OCI-LY7 (cell line): ENCODE measurements at regions not wholly inside any gene's neighbourhood (a gene's known extent, or its start where the extent isn't known, plus 50 kb on each side); places are given as distances from the start of the nearest gene placed in this dataset.
"Not testable (repeated sequence)": the region's sequence is repeated elsewhere in the genome, so short reads cannot be mapped to it uniquely, and the experiment has no call there.

ENCODE experiments used
- EZH2phosphoT487 ChIP-seq: fragments of 200-600 bp; sonication (generic); IDR thresholded peaks from 2 replicates; pipeline ENCODE4 v1.6.1; 2018; ENCODE audit warnings: low read depth, borderline replicate concordance, mild to moderate bottlenecking, mixed run types, antibody characterized with exemption, low read length, moderate library complexity, mixed read lengths
- TF ChIP-seq, protein P1 (sequence below): fragments of 200-600 bp; sonication (generic); conservative IDR thresholded peaks from 2 replicates; pipeline ENCODE4 v1.5.1; 2014; ENCODE audit warnings: mild to moderate bottlenecking, antibody characterized with exemption, low read length, moderate library complexity, mixed read lengths

DNA sequence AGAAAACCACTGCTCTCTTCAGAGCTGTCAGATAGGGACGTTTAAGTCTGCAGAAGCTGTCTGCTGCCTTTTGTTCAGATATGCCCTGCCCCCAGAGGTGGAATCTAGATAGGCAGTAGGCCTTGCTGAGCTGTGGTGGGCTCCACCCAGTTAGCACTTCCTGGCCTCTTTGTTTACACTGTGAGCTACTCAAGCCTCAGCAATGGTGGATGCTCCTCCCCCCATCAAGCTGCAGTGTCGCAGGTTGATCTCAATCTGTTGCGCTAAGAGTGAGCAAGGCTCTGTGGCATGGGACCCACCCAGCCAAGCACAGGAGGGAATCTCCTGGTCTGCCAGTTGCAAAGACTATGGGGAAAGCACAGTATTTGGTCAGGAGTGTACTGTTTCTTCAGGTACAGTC is 59.2 kb upstream of the ZNF641 start:
- not testable (repeated sequence) for TF ChIP-seq EZH2phosphoT487
- TF ChIP-seq, protein P1, sequence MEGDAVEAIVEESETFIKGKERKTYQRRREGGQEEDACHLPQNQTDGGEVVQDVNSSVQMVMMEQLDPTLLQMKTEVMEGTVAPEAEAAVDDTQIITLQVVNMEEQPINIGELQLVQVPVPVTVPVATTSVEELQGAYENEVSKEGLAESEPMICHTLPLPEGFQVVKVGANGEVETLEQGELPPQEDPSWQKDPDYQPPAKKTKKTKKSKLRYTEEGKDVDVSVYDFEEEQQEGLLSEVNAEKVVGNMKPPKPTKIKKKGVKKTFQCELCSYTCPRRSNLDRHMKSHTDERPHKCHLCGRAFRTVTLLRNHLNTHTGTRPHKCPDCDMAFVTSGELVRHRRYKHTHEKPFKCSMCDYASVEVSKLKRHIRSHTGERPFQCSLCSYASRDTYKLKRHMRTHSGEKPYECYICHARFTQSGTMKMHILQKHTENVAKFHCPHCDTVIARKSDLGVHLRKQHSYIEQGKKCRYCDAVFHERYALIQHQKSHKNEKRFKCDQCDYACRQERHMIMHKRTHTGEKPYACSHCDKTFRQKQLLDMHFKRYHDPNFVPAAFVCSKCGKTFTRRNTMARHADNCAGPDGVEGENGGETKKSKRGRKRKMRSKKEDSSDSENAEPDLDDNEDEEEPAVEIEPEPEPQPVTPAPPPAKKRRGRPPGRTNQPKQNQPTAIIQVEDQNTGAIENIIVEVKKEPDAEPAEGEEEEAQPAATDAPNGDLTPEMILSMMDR, result not testable (repeated sequence)
